B cell (primary cell): ENCODE measurements at regions not wholly inside any gene's neighbourhood (a gene's known extent, or its start where the extent isn't known, plus 50 kb on each side); places are given as distances from the start of the nearest gene placed in this dataset.

Source experiments
- ATAC-seq: fragments of 200-7000 bp; cut with Tn5 transposase; one replicate; pipeline ENCODE4 v1.10.0; 2021; ENCODE audit warnings: low read depth, mild to moderate bottlenecking, moderate number of reproducible peaks, moderate library complexity
- CTCF ChIA-PET: fragments of 350-600 bp; sonication (Branson Sonifier 250); formaldehyde crosslinking; loops from one replicate; lab custom pipeline; 2021; ENCODE audit warnings: antibody characterized with exemption, inconsistent platforms; lab: Charles Lee
- POLR2A ChIA-PET: fragments of 350-600 bp; sonication (Branson Sonifier 250); formaldehyde crosslinking; loops from one replicate; lab custom pipeline; 2021; ENCODE audit warnings: antibody characterized with exemption; lab: Charles Lee
- DNase-seq: peaks from one replicate; pipeline ENCODE4 v3.0.0; 2013
- H2AFZ ChIP-seq: 2 replicates; pipeline ENCODE4 v1.6.1; 2012; ENCODE audit warnings: mild to moderate bottlenecking, low read depth, low read length; ENCODE audit not compliant: insufficient read depth, poor library complexity, severe bottlenecking
- H3K27ac ChIP-seq, 2 donors: 1 replicate in 1 of 2; 2 replicates in 1 of 2; pipeline ENCODE4 v1.5.1; 2012 to 2013; ENCODE audit warnings: low read length in 2 of 2, mild to moderate bottlenecking in 2 of 2, moderate library complexity in 1 of 2
- H3K27me3 ChIP-seq, 4 experiments: fragments of 200-600 bp in 1 of 4; sonication (generic) in 1 of 4; replicated peaks in 1 of 4; 1 replicate in 2 of 4; 2 replicates in 2 of 4; pipeline versions ENCODE4 v1.6.1 to v1.7.0; 2013 to 2016; ENCODE audit warnings: low read length in 3 of 4, mild to moderate bottlenecking in 2 of 4, mixed read lengths in 1 of 4, moderate library complexity in 1 of 4; ENCODE audit not compliant: insufficient read depth in 4 of 4, control insufficient read depth in 3 of 4; ENCODE audit errors: control extremely low read depth in 1 of 4
- H3K36me3 ChIP-seq, 2 experiments: replicated peaks in 1 of 2; 1 replicate in 1 of 2; 2 replicates in 1 of 2; pipeline versions ENCODE4 v1.6.1 to v1.7.1; 2013; ENCODE audit warnings: low read length in 1 of 2; ENCODE audit not compliant: insufficient read depth in 2 of 2, control insufficient read depth in 1 of 2; ENCODE audit errors: control extremely low read depth in 1 of 2, extremely low read depth in 1 of 2
- H3K4me1 ChIP-seq, 2 donors: fragments of 200-600 bp in 1 of 2; sonication (generic) in 1 of 2; 1 replicate in 1 of 2; 2 replicates in 1 of 2; pipeline versions ENCODE4 v1.5.1 to v1.6.1; 2013 to 2017; ENCODE audit warnings: low read length in 2 of 2; ENCODE audit not compliant: control insufficient read depth in 2 of 2, insufficient read depth in 2 of 2
- H3K4me2 ChIP-seq: replicated peaks from 2 replicates; pipeline ENCODE3; 2012; ENCODE audit warnings: mild to moderate bottlenecking, low read depth, low read length; ENCODE audit not compliant: poor library complexity, severe bottlenecking
- H3K4me3 ChIP-seq, 5 experiments: fragments of 200-600 bp in 1 of 5; sonication (generic) in 1 of 5; 1 replicate in 3 of 5; 2 replicates in 2 of 5; pipeline versions ENCODE4 v1.5.1 to v1.7.0; 2011 to 2016; ENCODE audit warnings: low read length in 4 of 5, mild to moderate bottlenecking in 4 of 5, low read depth in 2 of 5, control low read depth in 1 of 5, moderate library complexity in 1 of 5; ENCODE audit not compliant: insufficient read depth in 1 of 5; ENCODE audit errors: control extremely low read depth in 1 of 5, extremely low read depth in 1 of 5
- H3K79me2 ChIP-seq: fragments of 200-600 bp; sonication (generic); one replicate; pipeline ENCODE4 v1.6.0; 2016; ENCODE audit warnings: low read length; ENCODE audit not compliant: control insufficient read depth, insufficient read depth
- H3K9ac ChIP-seq: fragments of 200-600 bp; sonication (generic); 2 replicates; pipeline ENCODE4 v1.6.1; 2017; ENCODE audit warnings: mild to moderate bottlenecking, low read length, moderate library complexity
- H3K9me3 ChIP-seq, 3 donors: one replicate each; pipeline versions ENCODE4 v1.6.1 to v1.7.1; 2013; ENCODE audit warnings: low read length in 2 of 3; ENCODE audit not compliant: control insufficient read depth in 2 of 3, insufficient read depth in 1 of 3; ENCODE audit errors: control extremely low read depth in 1 of 3
- H4K20me1 ChIP-seq: 2 replicates; pipeline ENCODE4 v1.6.0; 2012; ENCODE audit warnings: mild to moderate bottlenecking, low read length; ENCODE audit not compliant: insufficient read depth, control insufficient read depth, poor library complexity, severe bottlenecking
- H3K27ac Mint-ChIP-seq: one replicate; pipeline ENCODE4 v1.8.0; 2021; ENCODE audit warnings: mixed read lengths
- H3K27me3 Mint-ChIP-seq: one replicate; pipeline ENCODE4 v1.8.0; 2021; ENCODE audit warnings: mixed read lengths
- H3K4me1 Mint-ChIP-seq: one replicate; pipeline ENCODE4 v1.8.0; 2021; ENCODE audit warnings: mixed read lengths
- H3K4me3 Mint-ChIP-seq: one replicate; pipeline ENCODE4 v1.8.0; 2021; ENCODE audit warnings: mixed read lengths
- H3K9me3 Mint-ChIP-seq: one replicate; pipeline ENCODE4 v1.8.0; 2022; ENCODE audit warnings: mixed read lengths; ENCODE audit not compliant: insufficient read depth
- EZH2 ChIP-seq: IDR thresholded peaks from 2 replicates; pipeline ENCODE4 v1.6.1; 2012; ENCODE audit warnings: borderline replicate concordance, low read depth, mild to moderate bottlenecking, moderate library complexity, low read length; ENCODE audit not compliant: insufficient read depth, poor library complexity, severe bottlenecking
- WGBS: methylation state at CpG from one replicate; pipeline ENCODE4 v1.1.5; 2013; ENCODE audit warnings: missing lambda C conversion rate; ENCODE audit not compliant: insufficient coverage; 5-methylcytosine and 5-hydroxymethylcytosine counted together
- intact Hi-C: fragments of 100-400 bp; cut with micrococcal nuclease; formaldehyde crosslinking; loops from one replicate; pipeline ENCODE4 v1.10.0; 2022
- TF ChIP-seq, protein P1 (sequence below): fragments of 200-600 bp; IDR thresholded peaks from one replicate; pipeline ENCODE4 v1.8.0; 2022; ENCODE audit warnings: antibody characterized with exemption, mild to moderate bottlenecking

DNA sequence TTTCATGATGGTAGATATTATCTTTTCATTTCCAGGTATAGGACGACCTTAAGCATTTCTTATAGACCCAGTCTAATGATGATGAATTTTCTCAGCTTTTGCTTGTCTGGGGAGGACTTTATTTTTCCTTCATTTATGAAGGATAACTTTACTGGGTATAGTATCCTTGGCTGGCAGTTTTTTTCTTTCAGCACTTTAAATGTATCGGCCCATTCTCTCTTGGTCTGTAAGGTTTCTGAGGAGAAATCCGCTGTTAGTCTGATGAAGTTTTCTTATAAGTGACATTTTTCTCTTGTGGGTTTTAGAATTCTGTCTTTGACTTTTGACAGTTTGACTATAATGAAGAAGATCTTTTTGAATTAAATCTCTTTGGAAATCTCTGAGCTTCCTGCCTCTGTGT lies 144.7 kb upstream of the SLC22A23 start:
- no peak overlapping the region for H3K27ac ChIP-seq
- peaks cover 1 to 19% (median 14%) of the 10 kb centered on the region in 3 donors for H3K9me3 ChIP-seq
- ChIA-PET POLR2A (no interaction called here), CTCF (no interaction called here)
- Mint-ChIP-seq H3K4me1 (no peaks in the 10 kb centered on the region), H3K4me3 (no peak overlapping the region), H3K27ac (no peak overlapping the region), H3K9me3 (peaks cover 14% of the 10 kb centered on the region), H3K27me3 (peaks cover 35% of the 10 kb centered on the region)
- H3K27me3 ChIP-seq: peaks cover 0 to 5% (median 3%) of the 10 kb centered on the region in 4 experiments
- H3K4me2 ChIP-seq: no peak overlapping the region
- H3K36me3 ChIP-seq: no peaks in the 10 kb centered on the region
- no peak for TF ChIP-seq EZH2
- TF ChIP-seq, protein P1, sequence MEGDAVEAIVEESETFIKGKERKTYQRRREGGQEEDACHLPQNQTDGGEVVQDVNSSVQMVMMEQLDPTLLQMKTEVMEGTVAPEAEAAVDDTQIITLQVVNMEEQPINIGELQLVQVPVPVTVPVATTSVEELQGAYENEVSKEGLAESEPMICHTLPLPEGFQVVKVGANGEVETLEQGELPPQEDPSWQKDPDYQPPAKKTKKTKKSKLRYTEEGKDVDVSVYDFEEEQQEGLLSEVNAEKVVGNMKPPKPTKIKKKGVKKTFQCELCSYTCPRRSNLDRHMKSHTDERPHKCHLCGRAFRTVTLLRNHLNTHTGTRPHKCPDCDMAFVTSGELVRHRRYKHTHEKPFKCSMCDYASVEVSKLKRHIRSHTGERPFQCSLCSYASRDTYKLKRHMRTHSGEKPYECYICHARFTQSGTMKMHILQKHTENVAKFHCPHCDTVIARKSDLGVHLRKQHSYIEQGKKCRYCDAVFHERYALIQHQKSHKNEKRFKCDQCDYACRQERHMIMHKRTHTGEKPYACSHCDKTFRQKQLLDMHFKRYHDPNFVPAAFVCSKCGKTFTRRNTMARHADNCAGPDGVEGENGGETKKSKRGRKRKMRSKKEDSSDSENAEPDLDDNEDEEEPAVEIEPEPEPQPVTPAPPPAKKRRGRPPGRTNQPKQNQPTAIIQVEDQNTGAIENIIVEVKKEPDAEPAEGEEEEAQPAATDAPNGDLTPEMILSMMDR: no peak
- ATAC-seq (no peak), DNase-seq (no peak)
- no peaks in the 10 kb centered on the region for H3K4me1 ChIP-seq
- no peaks in the 10 kb centered on the region for H3K79me2 ChIP-seq
- H3K4me3 ChIP-seq: no peak overlapping the region
- no peaks in the 10 kb centered on the region for H4K20me1 ChIP-seq
- intact Hi-C loops: no loop called here
- H3K9ac ChIP-seq: no peak overlapping the region
- WGBS: 100% methylated on average over 1 of the region's 3 CpGs
- no peak overlapping the region for H2AFZ ChIP-seq

DNA sequence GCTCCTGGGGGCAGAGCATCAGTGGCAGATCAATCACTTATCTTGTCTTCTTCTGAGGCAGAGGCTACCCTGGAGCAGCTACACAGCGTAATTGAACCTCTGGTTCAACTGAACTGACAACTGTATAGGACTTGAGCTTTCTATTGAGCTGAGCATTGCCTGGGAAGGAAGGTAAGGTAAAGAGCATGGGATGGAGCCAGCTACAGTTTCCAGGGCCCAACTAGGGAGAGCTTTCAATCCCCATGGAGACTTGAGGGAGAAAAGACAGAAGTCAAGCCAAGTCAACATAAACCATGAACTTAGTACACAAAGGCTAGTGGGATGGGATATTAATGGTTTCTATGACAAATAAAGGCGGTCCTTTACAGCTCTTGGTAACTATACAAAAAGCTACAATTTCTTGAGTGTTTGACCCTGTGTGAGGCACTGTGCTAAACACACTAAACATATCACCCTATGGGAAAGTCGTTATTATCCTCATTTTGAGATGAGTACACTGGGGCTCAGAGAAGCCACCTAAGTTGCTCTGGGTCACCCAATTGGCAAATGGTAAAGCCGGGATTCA lies 140.7 kb upstream of the SLC22A23 start:
- Histone ChIP-seq H2AFZ (no peak overlapping the region), H3K4me3 (no peak overlapping the region), H3K36me3 (no peaks in the 10 kb centered on the region), H3K4me1 (no peaks in the 10 kb centered on the region), H3K9me3 (peaks cover 1 to 15% (median 2%) of the 10 kb centered on the region in 3 donors), H3K27ac (no peak overlapping the region), H3K79me2 (no peaks in the 10 kb centered on the region), H3K27me3 (peaks cover 0 to 3% (median 0%) of the 10 kb centered on the region in 4 experiments), H3K9ac (no peak overlapping the region), H4K20me1 (no peaks in the 10 kb centered on the region), H3K4me2 (no peak overlapping the region)
- H3K27me3 Mint-ChIP-seq: peaks cover 27% of the 10 kb centered on the region
- TF ChIP-seq, protein P1: no peak
- TF ChIP-seq EZH2: no peak
- ChIA-PET CTCF (no interaction called here), POLR2A (no interaction called here)
- no peak overlapping the region for H3K4me3 Mint-ChIP-seq
- intact Hi-C loops: no loop called here
- no peaks in the 10 kb centered on the region for H3K4me1 Mint-ChIP-seq
- H3K27ac Mint-ChIP-seq: no peak overlapping the region
- DNase-seq (no peak), ATAC-seq (no peak)
- peaks cover 9% of the 10 kb centered on the region for H3K9me3 Mint-ChIP-seq
- 80% methylated on average over 1 of the region's 4 CpGs for WGBS
